OCI-LY3 (cell line): ENCODE measurements at regions not wholly inside any gene's neighbourhood (a gene's known extent, or its start where the extent isn't known, plus 50 kb on each side); places are given as distances from the start of the nearest gene placed in this dataset.

ENCODE experiments used
- H2AFZ ChIP-seq: fragments of 200-600, 300-600 bp; shearing (Covaris generic); 2 replicates; pipeline ENCODE4 v1.6.0; 2014; ENCODE audit warnings: antibody characterized with exemption, low read depth, low read length
- H3K27ac ChIP-seq: fragments of 200-600, 300-600 bp; sonication (generic); 2 replicates; pipeline ENCODE4 v1.5.1; 2014; ENCODE audit warnings: mild to moderate bottlenecking, low read length, moderate library complexity, mixed read lengths
- H3K27me3 ChIP-seq: fragments of 200-600, 300-600 bp; sonication (generic); 2 replicates; pipeline ENCODE4 v1.6.1; 2014; ENCODE audit warnings: low read depth, low read length, mixed read lengths
- H3K36me3 ChIP-seq: fragments of 200-600, 300-600 bp; sonication (generic); replicated peaks from 2 replicates; pipeline ENCODE3; 2014; ENCODE audit warnings: low read depth, low read length, mixed read lengths
- H3K4me1 ChIP-seq: fragments of 300-600, 200-600 bp; sonication (generic); 2 replicates; pipeline ENCODE4 v1.6.1; 2014; ENCODE audit warnings: low read length, mixed read lengths
- H3K4me2 ChIP-seq: fragments of 200-600, 300-600 bp; sonication (generic); 2 replicates; pipeline ENCODE4 v1.6.1; 2014; ENCODE audit warnings: low read length, mixed read lengths
- H3K4me3 ChIP-seq: fragments of 300-600, 200-600 bp; sonication (generic); 2 replicates; pipeline ENCODE4 v1.5.1; 2014; ENCODE audit warnings: antibody characterized with exemption, mild to moderate bottlenecking, low read length, moderate library complexity
- H3K79me2 ChIP-seq: fragments of 300-600, 200-600 bp; shearing (Covaris generic); 2 replicates; pipeline ENCODE4 v1.6.1; 2014; ENCODE audit warnings: mild to moderate bottlenecking, low read length, mixed read lengths
- H3K9ac ChIP-seq: fragments of 300-600, 200-600 bp; shearing (Covaris generic); 2 replicates; pipeline ENCODE4 v1.6.0; 2014; ENCODE audit warnings: mild to moderate bottlenecking, low read length, moderate library complexity
- H3K9me3 ChIP-seq: fragments of 200-600, 300-600 bp; shearing (Covaris generic); 2 replicates; pipeline ENCODE4 v1.6.1; 2014; ENCODE audit warnings: low read length, mixed read lengths; ENCODE audit not compliant: insufficient read depth
- H4K20me1 ChIP-seq: fragments of 200-600, 300-600 bp; sonication (generic); 2 replicates; pipeline ENCODE4 v1.6.1; 2016; ENCODE audit warnings: low read length, mixed read lengths; ENCODE audit not compliant: insufficient read depth
- CTCF ChIP-seq: fragments of 200-600, 300-600 bp; sonication (generic); IDR thresholded peaks from 2 replicates; pipeline ENCODE4 v1.5.1; 2014; ENCODE audit warnings: antibody characterized with exemption, low read length, low read depth
- EZH2phosphoT487 ChIP-seq: fragments of 200-600 bp; shearing (Covaris generic); IDR thresholded peaks from 2 replicates; pipeline ENCODE4 v1.6.1; 2018; ENCODE audit warnings: antibody characterized with exemption, mixed run types, low read depth

GRCh38 chr4:34221986-34222385 is 2022.3 kb downstream of the ARAP2 start:
- no peak overlapping the region for H3K4me2 ChIP-seq
- TF ChIP-seq EZH2phosphoT487 (no peak), CTCF (no peak)

GRCh38 chr4:34236118-34236517 is 2008.2 kb downstream of the ARAP2 start:
- H3K4me3 ChIP-seq: no peak overlapping the region
- no peak overlapping the region for H3K9ac ChIP-seq
- H3K27ac ChIP-seq: no peak overlapping the region
- no peaks in the 10 kb centered on the region for H3K36me3 ChIP-seq
- no peaks in the 10 kb centered on the region for H4K20me1 ChIP-seq
- no peak overlapping the region for H3K4me2 ChIP-seq
- no peaks in the 10 kb centered on the region for H3K79me2 ChIP-seq
- no peaks in the 10 kb centered on the region for H3K9me3 ChIP-seq
- no peaks in the 10 kb centered on the region for H3K27me3 ChIP-seq
- TF ChIP-seq EZH2phosphoT487: no peak
- no peak for TF ChIP-seq CTCF
- H2AFZ ChIP-seq: no peak overlapping the region
- H3K4me1 ChIP-seq: no peaks in the 10 kb centered on the region

More at GRCh38 chr4:34221986-34222385, 2022.3 kb downstream of the ARAP2 start:
- H3K4me1 ChIP-seq: no peaks in the 10 kb centered on the region
- H4K20me1 ChIP-seq: no peaks in the 10 kb centered on the region
- H3K36me3 ChIP-seq: no peaks in the 10 kb centered on the region
- no peaks in the 10 kb centered on the region for H3K79me2 ChIP-seq
- H3K4me3 ChIP-seq: no peak overlapping the region
- no peaks in the 10 kb centered on the region for H3K9me3 ChIP-seq
- H2AFZ ChIP-seq: no peak overlapping the region
- no peak overlapping the region for H3K9ac ChIP-seq
- no peaks in the 10 kb centered on the region for H3K27me3 ChIP-seq
- no peak overlapping the region for H3K27ac ChIP-seq

- no peaks in the 10 kb centered on the region for H3K36me3 ChIP-seq
- no peak for TF ChIP-seq CTCF
- TF ChIP-seq EZH2phosphoT487: no peak
- H3K4me2 ChIP-seq: no peak overlapping the region
- H3K27me3 ChIP-seq: no peaks in the 10 kb centered on the region
- no peaks in the 10 kb centered on the region for H4K20me1 ChIP-seq
- H3K9ac ChIP-seq: no peak overlapping the region
- H2AFZ ChIP-seq: no peak overlapping the region
- H3K79me2 ChIP-seq: no peaks in the 10 kb centered on the region
- no peaks in the 10 kb centered on the region for H3K9me3 ChIP-seq
- no peak overlapping the region for H3K4me3 ChIP-seq
- no peak overlapping the region for H3K27ac ChIP-seq
- no peaks in the 10 kb centered on the region for H3K4me1 ChIP-seq
Measured at GRCh38 chr4:34245276-34245675, 1999.0 kb downstream of the ARAP2 start.

DNA sequence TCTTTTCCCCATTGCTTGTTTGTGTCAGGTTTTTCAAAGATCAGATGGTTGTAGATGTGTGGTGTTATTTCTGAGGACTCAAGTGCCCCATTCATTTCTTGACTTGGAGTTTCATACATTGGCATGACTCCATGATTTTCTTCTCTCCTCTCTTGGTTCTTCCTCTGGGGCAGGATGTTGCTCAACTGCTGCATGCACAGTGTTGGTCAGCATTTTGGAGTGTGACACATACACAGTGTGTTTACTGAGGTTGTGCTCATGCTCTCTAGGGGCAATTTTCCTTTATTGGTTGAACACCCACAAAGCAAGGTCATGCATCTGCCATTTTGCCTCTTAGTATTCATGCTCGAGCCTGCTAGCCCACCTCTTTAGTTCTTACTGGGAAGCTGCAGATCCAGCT is 1993.8 kb downstream of the ARAP2 start:
- Histone ChIP-seq H3K27me3 (no peaks in the 10 kb centered on the region), H3K4me1 (no peaks in the 10 kb centered on the region), H3K4me2 (no peak overlapping the region), H3K36me3 (no peaks in the 10 kb centered on the region), H3K4me3 (no peak overlapping the region), H4K20me1 (no peaks in the 10 kb centered on the region), H3K9me3 (no peaks in the 10 kb centered on the region), H3K79me2 (no peaks in the 10 kb centered on the region), H3K9ac (no peak overlapping the region), H2AFZ (no peak overlapping the region), H3K27ac (no peak overlapping the region)
- TF ChIP-seq EZH2phosphoT487 (no peak), CTCF (no peak)
